WTC11 (cell line): ENCODE measurements at regions not wholly inside any gene's neighbourhood (a gene's known extent, or its start where the extent isn't known, plus 50 kb on each side); places are given as distances from the start of the nearest gene placed in this dataset.

Experiments used
- ATAC-seq: fragments of 200-7000 bp; cut with Tn5 transposase; 2 replicates; pipeline ENCODE4 v1.10.0; 2021; ENCODE audit warnings: mild to moderate bottlenecking, moderate library complexity
- CTCF ChIA-PET: fragments of 300-600 bp; sonication (Branson Sonifier 250); formaldehyde crosslinking; loops from one replicate; lab custom pipeline; 2021; ENCODE audit warnings: antibody characterized with exemption; lab: Charles Lee
- POLR2A ChIA-PET: fragments of 350-600 bp; sonication (Branson Sonifier 250); formaldehyde crosslinking; loops from one replicate; lab custom pipeline; 2021; ENCODE audit warnings: antibody characterized with exemption; lab: Charles Lee
- DNase-seq: peaks from one replicate; pipeline ENCODE4 v3.0.0; 2021; ENCODE audit warnings: low spot score
- H3K27ac Mint-ChIP-seq: 2 replicates; pipeline ENCODE4 v1.8.0; 2021; ENCODE audit warnings: mixed read lengths
- H3K27me3 Mint-ChIP-seq: 2 replicates; pipeline ENCODE4 v1.8.0; 2021; ENCODE audit warnings: low read depth, mild to moderate bottlenecking, moderate library complexity, mixed read lengths
- H3K36me3 Mint-ChIP-seq: 2 replicates; pipeline ENCODE4 v1.8.0; 2021; ENCODE audit warnings: mixed read lengths
- H3K4me1 Mint-ChIP-seq: 2 replicates; pipeline ENCODE4 v1.8.0; 2022; ENCODE audit warnings: mixed read lengths
- H3K4me3 Mint-ChIP-seq: 2 replicates; pipeline ENCODE4 v1.8.0; 2021; ENCODE audit warnings: mild to moderate bottlenecking, moderate library complexity, mixed read lengths
- H3K9me3 Mint-ChIP-seq: 2 replicates; pipeline ENCODE4 v1.8.0; 2021; ENCODE audit warnings: mixed read lengths
- EMX1 ChIP-seq: fragments of 250-450 bp; sonication (Bioruptor Pico); IDR thresholded peaks from 2 replicates; pipeline ENCODE4 v1.8.0; 2021; ENCODE audit warnings: mild to moderate bottlenecking
- GABPB1 ChIP-seq: sonication (generic); formaldehyde crosslinking; IDR thresholded peaks from 2 replicates; pipeline ENCODE4 v1.8.1; 2023; ENCODE audit warnings: mild to moderate bottlenecking, missing genetic modification reagents
- HMGA2 ChIP-seq: fragments of 250-450 bp; sonication (Bioruptor Pico); IDR thresholded peaks from 2 replicates; pipeline ENCODE4 v1.4.0; 2021; ENCODE audit warnings: mild to moderate bottlenecking, moderate library complexity
- IRF2 ChIP-seq: sonication (generic); formaldehyde crosslinking; IDR thresholded peaks from 2 replicates; pipeline ENCODE4 v1.8.0; 2022; ENCODE audit warnings: low read depth, missing genetic modification reagents, borderline replicate concordance
- JAZF1 ChIP-seq: fragments of 250-450 bp; sonication (Bioruptor Pico); IDR thresholded peaks from 2 replicates; pipeline ENCODE4 v1.9.0; 2021; ENCODE audit warnings: moderate library complexity, mild to moderate bottlenecking, inconsistent platforms
- MYBL2 ChIP-seq: sonication (generic); formaldehyde crosslinking; IDR thresholded peaks from 2 replicates; pipeline ENCODE4 v1.8.1; 2023; ENCODE audit warnings: mild to moderate bottlenecking, moderate library complexity, missing genetic modification reagents
- NFATC4 ChIP-seq: fragments of 250-450 bp; sonication (Bioruptor Pico); IDR thresholded peaks from 2 replicates; pipeline ENCODE4 v1.9.0; 2021; ENCODE audit warnings: mild to moderate bottlenecking
- NR1H2 ChIP-seq: sonication (generic); formaldehyde crosslinking; IDR thresholded peaks from 2 replicates; pipeline ENCODE4 v1.9.0; 2021; ENCODE audit warnings: mild to moderate bottlenecking, moderate library complexity, missing genetic modification reagents
- RELA ChIP-seq: sonication (generic); formaldehyde crosslinking; IDR thresholded peaks from 2 replicates; pipeline ENCODE4 v1.8.1; 2022; ENCODE audit warnings: missing genetic modification reagents, mild to moderate bottlenecking, borderline replicate concordance
- SMAD4 ChIP-seq: sonication (generic); formaldehyde crosslinking; IDR thresholded peaks from 2 replicates; pipeline ENCODE4 v1.8.0; 2022; ENCODE audit warnings: mild to moderate bottlenecking, missing genetic modification reagents
- ZNF423 ChIP-seq: fragments of 250-450 bp; sonication (Bioruptor Pico); IDR thresholded peaks from 2 replicates; pipeline ENCODE4 v2.1.2; 2022; ENCODE audit warnings: mild to moderate bottlenecking, moderate library complexity
- TF ChIP-seq, protein P1 (sequence below): fragments of 250-450 bp; sonication (Bioruptor Pico); IDR thresholded peaks from 2 replicates; pipeline ENCODE4 v1.9.0; 2021; ENCODE audit warnings: mild to moderate bottlenecking
- TF ChIP-seq, protein P2 (sequence below): fragments of 250-450 bp; sonication (Bioruptor Pico); IDR thresholded peaks from 2 replicates; pipeline ENCODE4 v1.9.0; 2021; ENCODE audit warnings: mild to moderate bottlenecking
- TF ChIP-seq, protein P3 (sequence below): sonication (generic); formaldehyde crosslinking; IDR thresholded peaks from 2 replicates; pipeline ENCODE4 v1.8.0; 2023; ENCODE audit warnings: missing genetic modification reagents
- TF ChIP-seq, protein P4 (sequence below): sonication (generic); formaldehyde crosslinking; IDR thresholded peaks from 2 replicates; pipeline ENCODE4 v1.8.1; 2023; ENCODE audit warnings: mild to moderate bottlenecking, missing genetic modification reagents, borderline replicate concordance
- TF ChIP-seq, protein P5 (sequence below): sonication (generic); formaldehyde crosslinking; IDR thresholded peaks from 2 replicates; pipeline ENCODE4 v1.8.0; 2022; ENCODE audit warnings: missing genetic modification reagents

DNA sequence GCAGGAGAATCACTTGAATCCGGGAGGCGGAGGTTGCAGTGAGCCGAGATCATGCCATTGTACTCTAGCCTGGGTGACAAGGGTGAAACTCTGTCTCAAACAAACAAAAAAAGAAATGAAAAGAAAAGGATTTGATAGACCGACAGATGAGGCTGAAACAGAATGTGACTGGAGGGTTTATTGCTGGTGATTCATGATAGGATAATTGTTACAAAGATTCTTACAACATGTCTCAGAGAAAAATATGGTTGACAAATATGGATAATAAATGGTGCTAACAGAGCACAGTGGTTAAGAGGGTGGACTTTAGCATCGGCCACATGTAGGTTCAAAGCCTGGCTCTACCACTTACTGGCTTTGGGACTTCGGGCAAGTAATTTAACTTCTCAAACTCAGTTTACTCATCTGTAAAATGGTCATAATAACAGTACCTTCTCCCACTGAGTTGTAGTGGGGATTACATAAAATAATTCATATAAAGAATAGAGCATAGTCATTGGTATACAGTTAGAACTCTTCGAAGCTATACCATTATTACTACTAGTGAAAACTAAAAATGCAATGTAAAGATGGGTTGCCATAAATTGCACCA, 131.9 kb downstream of the MAP3K7 start:
- Mint-ChIP-seq H3K9me3 (peaks cover 7% of the 10 kb centered on the region), H3K27me3 (no peaks in the 10 kb centered on the region), H3K4me1 (peaks cover 20% of the 10 kb centered on the region), H3K36me3 (no peaks in the 10 kb centered on the region), H3K4me3 (no peak overlapping the region), H3K27ac (no peak overlapping the region)
- TF ChIP-seq NFATC4 (CRISPR knock-in tag) (no peak), SMAD4 (CRISPR knock-in tag) (no peak), NR1H2 (CRISPR knock-in tag) (no peak), IRF2 (no peak), GABPB1 (CRISPR knock-in tag) (no peak), EMX1 (no peak), JAZF1 (CRISPR knock-in tag) (no peak), MYBL2 (CRISPR knock-in tag) (no peak), HMGA2 (no peak)
- TF ChIP-seq, protein P1, sequence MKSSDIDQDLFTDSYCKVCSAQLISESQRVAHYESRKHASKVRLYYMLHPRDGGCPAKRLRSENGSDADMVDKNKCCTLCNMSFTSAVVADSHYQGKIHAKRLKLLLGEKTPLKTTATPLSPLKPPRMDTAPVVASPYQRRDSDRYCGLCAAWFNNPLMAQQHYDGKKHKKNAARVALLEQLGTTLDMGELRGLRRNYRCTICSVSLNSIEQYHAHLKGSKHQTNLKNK (CRISPR knock-in tag) = no peak
- TF ChIP-seq, protein P2, sequence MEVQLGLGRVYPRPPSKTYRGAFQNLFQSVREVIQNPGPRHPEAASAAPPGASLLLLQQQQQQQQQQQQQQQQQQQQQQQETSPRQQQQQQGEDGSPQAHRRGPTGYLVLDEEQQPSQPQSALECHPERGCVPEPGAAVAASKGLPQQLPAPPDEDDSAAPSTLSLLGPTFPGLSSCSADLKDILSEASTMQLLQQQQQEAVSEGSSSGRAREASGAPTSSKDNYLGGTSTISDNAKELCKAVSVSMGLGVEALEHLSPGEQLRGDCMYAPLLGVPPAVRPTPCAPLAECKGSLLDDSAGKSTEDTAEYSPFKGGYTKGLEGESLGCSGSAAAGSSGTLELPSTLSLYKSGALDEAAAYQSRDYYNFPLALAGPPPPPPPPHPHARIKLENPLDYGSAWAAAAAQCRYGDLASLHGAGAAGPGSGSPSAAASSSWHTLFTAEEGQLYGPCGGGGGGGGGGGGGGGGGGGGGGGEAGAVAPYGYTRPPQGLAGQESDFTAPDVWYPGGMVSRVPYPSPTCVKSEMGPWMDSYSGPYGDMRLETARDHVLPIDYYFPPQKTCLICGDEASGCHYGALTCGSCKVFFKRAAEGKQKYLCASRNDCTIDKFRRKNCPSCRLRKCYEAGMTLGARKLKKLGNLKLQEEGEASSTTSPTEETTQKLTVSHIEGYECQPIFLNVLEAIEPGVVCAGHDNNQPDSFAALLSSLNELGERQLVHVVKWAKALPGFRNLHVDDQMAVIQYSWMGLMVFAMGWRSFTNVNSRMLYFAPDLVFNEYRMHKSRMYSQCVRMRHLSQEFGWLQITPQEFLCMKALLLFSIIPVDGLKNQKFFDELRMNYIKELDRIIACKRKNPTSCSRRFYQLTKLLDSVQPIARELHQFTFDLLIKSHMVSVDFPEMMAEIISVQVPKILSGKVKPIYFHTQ (CRISPR knock-in tag) = no peak
- TF ChIP-seq, protein P3, sequence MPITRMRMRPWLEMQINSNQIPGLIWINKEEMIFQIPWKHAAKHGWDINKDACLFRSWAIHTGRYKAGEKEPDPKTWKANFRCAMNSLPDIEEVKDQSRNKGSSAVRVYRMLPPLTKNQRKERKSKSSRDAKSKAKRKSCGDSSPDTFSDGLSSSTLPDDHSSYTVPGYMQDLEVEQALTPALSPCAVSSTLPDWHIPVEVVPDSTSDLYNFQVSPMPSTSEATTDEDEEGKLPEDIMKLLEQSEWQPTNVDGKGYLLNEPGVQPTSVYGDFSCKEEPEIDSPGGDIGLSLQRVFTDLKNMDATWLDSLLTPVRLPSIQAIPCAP (CRISPR knock-in tag) = no peak
- TF ChIP-seq, protein P4, sequence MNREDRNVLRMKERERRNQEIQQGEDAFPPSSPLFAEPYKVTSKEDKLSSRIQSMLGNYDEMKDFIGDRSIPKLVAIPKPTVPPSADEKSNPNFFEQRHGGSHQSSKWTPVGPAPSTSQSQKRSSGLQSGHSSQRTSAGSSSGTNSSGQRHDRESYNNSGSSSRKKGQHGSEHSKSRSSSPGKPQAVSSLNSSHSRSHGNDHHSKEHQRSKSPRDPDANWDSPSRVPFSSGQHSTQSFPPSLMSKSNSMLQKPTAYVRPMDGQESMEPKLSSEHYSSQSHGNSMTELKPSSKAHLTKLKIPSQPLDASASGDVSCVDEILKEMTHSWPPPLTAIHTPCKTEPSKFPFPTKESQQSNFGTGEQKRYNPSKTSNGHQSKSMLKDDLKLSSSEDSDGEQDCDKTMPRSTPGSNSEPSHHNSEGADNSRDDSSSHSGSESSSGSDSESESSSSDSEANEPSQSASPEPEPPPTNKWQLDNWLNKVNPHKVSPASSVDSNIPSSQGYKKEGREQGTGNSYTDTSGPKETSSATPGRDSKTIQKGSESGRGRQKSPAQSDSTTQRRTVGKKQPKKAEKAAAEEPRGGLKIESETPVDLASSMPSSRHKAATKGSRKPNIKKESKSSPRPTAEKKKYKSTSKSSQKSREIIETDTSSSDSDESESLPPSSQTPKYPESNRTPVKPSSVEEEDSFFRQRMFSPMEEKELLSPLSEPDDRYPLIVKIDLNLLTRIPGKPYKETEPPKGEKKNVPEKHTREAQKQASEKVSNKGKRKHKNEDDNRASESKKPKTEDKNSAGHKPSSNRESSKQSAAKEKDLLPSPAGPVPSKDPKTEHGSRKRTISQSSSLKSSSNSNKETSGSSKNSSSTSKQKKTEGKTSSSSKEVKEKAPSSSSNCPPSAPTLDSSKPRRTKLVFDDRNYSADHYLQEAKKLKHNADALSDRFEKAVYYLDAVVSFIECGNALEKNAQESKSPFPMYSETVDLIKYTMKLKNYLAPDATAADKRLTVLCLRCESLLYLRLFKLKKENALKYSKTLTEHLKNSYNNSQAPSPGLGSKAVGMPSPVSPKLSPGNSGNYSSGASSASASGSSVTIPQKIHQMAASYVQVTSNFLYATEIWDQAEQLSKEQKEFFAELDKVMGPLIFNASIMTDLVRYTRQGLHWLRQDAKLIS (CRISPR knock-in tag) = no peak
- CTCF ChIA-PET = interaction anchor here (0.7 to 1.6 kb wide), 2 partner anchors 24 to 408 kb away, joined by 3 to 5 read pairs; no protein-coding TSS in a partner anchor
- POLR2A ChIA-PET = no interaction called here
- no peak for DNase-seq
- ATAC-seq = no peak

DNA sequence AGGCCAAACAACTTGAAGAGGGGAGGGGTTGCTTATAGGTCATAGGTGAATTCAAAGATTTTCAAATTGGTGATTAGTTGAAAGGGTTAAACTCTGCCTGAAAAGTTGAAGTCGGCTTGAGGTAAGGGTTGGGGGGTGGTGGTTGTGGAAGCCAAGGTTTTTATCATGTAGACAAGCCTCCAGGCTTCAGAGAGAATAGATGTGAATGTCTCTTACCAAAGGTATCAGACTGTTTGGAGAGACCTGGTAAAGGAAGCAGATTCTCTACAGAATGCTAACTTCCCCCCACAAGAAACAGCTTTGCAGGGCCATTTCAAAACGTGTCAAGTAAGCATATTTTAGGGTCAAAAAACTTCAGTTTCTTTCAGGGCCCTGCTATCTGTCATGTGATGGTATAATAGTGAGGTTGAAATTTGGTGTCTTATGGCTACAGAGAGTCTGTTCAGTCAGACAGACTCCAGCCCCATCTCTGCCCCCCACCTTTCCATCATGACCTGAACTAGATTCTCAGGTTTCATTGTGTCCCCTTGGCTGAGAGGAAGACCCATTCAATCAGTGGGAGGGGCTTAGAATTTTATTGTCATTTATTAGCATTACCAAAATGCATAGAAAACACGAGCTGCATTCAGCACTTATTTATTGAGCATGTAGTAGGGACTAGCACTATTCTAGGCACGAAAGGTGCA, 136.5 kb downstream of the MAP3K7 start:
- peak overlapping the region; percentile 83 for H3K27ac Mint-ChIP-seq
- no peaks in the 10 kb centered on the region for H3K36me3 Mint-ChIP-seq
- peaks cover 33% of the 10 kb centered on the region for H3K4me1 Mint-ChIP-seq

More for the DNA sequence above, 136.5 kb downstream of the MAP3K7 start:
- CTCF ChIA-PET = interaction anchor here (0.9 to 1.8 kb wide), 4 partner anchors 26 to 510 kb away, joined by 3 to 7 read pairs (median 4); no protein-coding TSS in a partner anchor
- H3K9me3 Mint-ChIP-seq = no peaks in the 10 kb centered on the region
- H3K4me3 Mint-ChIP-seq = peak overlapping the region; percentile 2; the same call in 1 of the 2 replicates
- H3K27me3 Mint-ChIP-seq = no peaks in the 10 kb centered on the region
- TF ChIP-seq, protein P5, sequence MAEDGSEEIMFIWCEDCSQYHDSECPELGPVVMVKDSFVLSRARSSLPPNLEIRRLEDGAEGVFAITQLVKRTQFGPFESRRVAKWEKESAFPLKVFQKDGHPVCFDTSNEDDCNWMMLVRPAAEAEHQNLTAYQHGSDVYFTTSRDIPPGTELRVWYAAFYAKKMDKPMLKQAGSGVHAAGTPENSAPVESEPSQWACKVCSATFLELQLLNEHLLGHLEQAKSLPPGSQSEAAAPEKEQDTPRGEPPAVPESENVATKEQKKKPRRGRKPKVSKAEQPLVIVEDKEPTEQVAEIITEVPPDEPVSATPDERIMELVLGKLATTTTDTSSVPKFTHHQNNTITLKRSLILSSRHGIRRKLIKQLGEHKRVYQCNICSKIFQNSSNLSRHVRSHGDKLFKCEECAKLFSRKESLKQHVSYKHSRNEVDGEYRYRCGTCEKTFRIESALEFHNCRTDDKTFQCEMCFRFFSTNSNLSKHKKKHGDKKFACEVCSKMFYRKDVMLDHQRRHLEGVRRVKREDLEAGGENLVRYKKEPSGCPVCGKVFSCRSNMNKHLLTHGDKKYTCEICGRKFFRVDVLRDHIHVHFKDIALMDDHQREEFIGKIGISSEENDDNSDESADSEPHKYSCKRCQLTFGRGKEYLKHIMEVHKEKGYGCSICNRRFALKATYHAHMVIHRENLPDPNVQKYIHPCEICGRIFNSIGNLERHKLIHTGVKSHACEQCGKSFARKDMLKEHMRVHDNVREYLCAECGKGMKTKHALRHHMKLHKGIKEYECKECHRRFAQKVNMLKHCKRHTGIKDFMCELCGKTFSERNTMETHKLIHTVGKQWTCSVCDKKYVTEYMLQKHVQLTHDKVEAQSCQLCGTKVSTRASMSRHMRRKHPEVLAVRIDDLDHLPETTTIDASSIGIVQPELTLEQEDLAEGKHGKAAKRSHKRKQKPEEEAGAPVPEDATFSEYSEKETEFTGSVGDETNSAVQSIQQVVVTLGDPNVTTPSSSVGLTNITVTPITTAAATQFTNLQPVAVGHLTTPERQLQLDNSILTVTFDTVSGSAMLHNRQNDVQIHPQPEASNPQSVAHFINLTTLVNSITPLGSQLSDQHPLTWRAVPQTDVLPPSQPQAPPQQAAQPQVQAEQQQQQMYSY (CRISPR knock-in tag) = no peak
- TF ChIP-seq RELA (CRISPR knock-in tag) = no peak
- no peak for TF ChIP-seq ZNF423
- DNase-seq (no peak), ATAC-seq (peak; percentile 69)
- POLR2A ChIA-PET = no interaction called here
